HL-60 (cell line): ENCODE measurements at regions not wholly inside any gene's neighbourhood (a gene's known extent, or its start where the extent isn't known, plus 50 kb on each side); places are given as distances from the start of the nearest gene placed in this dataset.

Experiments
- REST ChIP-seq: IDR thresholded peaks from 2 replicates; pipeline ENCODE4 v1.6.1; 2012; ENCODE audit warnings: low read depth; ENCODE audit not compliant: insufficient replicate concordance
- TF ChIP-seq, protein P1 (sequence below): IDR thresholded peaks from one replicate; pipeline ENCODE4 v1.5.1; 2011; ENCODE audit warnings: low read length, control low read depth, inconsistent platforms; ENCODE audit not compliant: insufficient read depth

DNA sequence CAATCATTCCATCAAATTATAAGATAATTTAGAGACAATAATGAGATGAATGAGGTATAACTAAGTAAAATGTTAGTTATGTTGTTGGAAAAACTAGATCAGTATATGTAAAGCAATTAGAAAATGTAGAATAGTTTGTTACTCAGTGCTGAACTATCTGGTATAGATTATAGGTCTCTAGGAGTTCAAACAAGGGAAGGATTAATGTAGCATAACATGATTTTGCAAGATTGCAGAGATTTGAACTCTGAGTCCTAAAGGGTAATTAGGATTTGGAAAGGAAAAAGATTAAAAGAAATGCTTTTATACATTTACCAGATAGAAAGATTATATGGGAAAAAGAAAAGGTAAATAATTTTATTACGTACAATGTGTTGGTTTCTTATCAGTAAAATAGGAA lies 246.3 kb downstream of the KCNC2 start:
- TF ChIP-seq REST = no peak
- TF ChIP-seq, protein P1, sequence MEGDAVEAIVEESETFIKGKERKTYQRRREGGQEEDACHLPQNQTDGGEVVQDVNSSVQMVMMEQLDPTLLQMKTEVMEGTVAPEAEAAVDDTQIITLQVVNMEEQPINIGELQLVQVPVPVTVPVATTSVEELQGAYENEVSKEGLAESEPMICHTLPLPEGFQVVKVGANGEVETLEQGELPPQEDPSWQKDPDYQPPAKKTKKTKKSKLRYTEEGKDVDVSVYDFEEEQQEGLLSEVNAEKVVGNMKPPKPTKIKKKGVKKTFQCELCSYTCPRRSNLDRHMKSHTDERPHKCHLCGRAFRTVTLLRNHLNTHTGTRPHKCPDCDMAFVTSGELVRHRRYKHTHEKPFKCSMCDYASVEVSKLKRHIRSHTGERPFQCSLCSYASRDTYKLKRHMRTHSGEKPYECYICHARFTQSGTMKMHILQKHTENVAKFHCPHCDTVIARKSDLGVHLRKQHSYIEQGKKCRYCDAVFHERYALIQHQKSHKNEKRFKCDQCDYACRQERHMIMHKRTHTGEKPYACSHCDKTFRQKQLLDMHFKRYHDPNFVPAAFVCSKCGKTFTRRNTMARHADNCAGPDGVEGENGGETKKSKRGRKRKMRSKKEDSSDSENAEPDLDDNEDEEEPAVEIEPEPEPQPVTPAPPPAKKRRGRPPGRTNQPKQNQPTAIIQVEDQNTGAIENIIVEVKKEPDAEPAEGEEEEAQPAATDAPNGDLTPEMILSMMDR = no peak
